GM20431 (cell line): ENCODE measurements at regions not wholly inside any gene's neighbourhood (a gene's known extent, or its start where the extent isn't known, plus 50 kb on each side); places are given as distances from the start of the nearest gene placed in this dataset.

ENCODE experiments used
- in situ Hi-C: fragments of 300-500 bp; cut with MseI, MboI; formaldehyde crosslinking; loops from one replicate; pipeline ENCODE4 v1.15.0; 2020; ENCODE audit warnings: low sequenced_read_pairs; ENCODE audit not compliant: unreplicated experiment

GRCh38 chr3:106014971-106015370, 146.2 kb upstream of the CBLB start:
- in situ Hi-C loops: no loop called here

- in situ Hi-C loops: no loop called here
Measured at GRCh38 chr3:106018102-106018501, 149.3 kb upstream of the CBLB start.

- in situ Hi-C loops: no loop called here
Measured at GRCh38 chr3:106018929-106019550, 150.2 kb upstream of the CBLB start.

- in situ Hi-C loops: no loop called here
Measured at GRCh38 chr3:106022913-106023312, 154.1 kb upstream of the CBLB start.

- in situ Hi-C loops: no loop called here
Measured at GRCh38 chr3:106025151-106025722, 156.4 kb upstream of the CBLB start.

- in situ Hi-C loops: no loop called here
Measured at GRCh38 chr3:106029954-106030626, 161.3 kb upstream of the CBLB start.

- in situ Hi-C loops: no loop called here
Measured at GRCh38 chr3:106030627-106030963, 161.8 kb upstream of the CBLB start.

GRCh38 chr3:106032479-106032878, 163.7 kb upstream of the CBLB start:
- in situ Hi-C loops: no loop called here

- in situ Hi-C loops: no loop called here
Measured at GRCh38 chr3:106033654-106034053, 164.8 kb upstream of the CBLB start.

- in situ Hi-C loops: no loop called here
Measured at GRCh38 chr3:106034313-106034712, 165.5 kb upstream of the CBLB start.

- in situ Hi-C loops: no loop called here
Measured at GRCh38 chr3:106035619-106036018, 166.8 kb upstream of the CBLB start.

- in situ Hi-C loops: no loop called here
Measured at GRCh38 chr3:106036696-106037095, 167.9 kb upstream of the CBLB start.

- in situ Hi-C loops: no loop called here
Measured at GRCh38 chr3:106047221-106047620, 178.4 kb upstream of the CBLB start.

GRCh38 chr3:106048946-106049481, 180.2 kb upstream of the CBLB start:
- in situ Hi-C loops: no loop called here

- in situ Hi-C loops: no loop called here
Measured at GRCh38 chr3:106049821-106050220, 181.0 kb upstream of the CBLB start.

GRCh38 chr3:106056931-106057330, 188.1 kb upstream of the CBLB start:
- in situ Hi-C loops: no loop called here

GRCh38 chr3:106058475-106058874, 189.7 kb upstream of the CBLB start:
- in situ Hi-C loops: no loop called here

- in situ Hi-C loops: no loop called here
Measured at GRCh38 chr3:106059953-106060517, 191.2 kb upstream of the CBLB start.

GRCh38 chr3:106063909-106064308, 195.1 kb upstream of the CBLB start:
- in situ Hi-C loops: no loop called here

GRCh38 chr3:106065831-106066230, 197.0 kb upstream of the CBLB start:
- in situ Hi-C loops: no loop called here

GRCh38 chr3:106067711-106068110, 198.9 kb upstream of the CBLB start:
- in situ Hi-C loops: no loop called here
